ENCODE measurements at regions not wholly inside any gene's neighbourhood (a gene's known extent, or its start where the extent isn't known, plus 50 kb on each side); places are given as distances from the start of the nearest gene placed in this dataset.

- dilution Hi-C loops (cut with MboI; ENCODE audit: extremely low pct_ligation_motif_present, low sequenced_read_pairs): no loop called here
- POLR2A ChIA-PET: no interaction called here
- H4K20me1 ChIP-seq (replicated peaks; ENCODE audit: control insufficient read depth, extremely low read depth, insufficient read depth, low read length): no peaks in the 10 kb centered on the region
Observed at GRCh38 chr17:71779482-71779881, 341.3 kb upstream of the SOX9 start.

More at GRCh38 chr17:71779482-71779881, 341.3 kb upstream of the SOX9 start:
- H3K9me1 ChIP-seq (replicated peaks; ENCODE audit: control insufficient read depth, extremely low read depth, insufficient read depth, low read length): no peaks in the 10 kb centered on the region
- no peaks in the 10 kb centered on the region for H3K79me2 ChIP-seq (ENCODE audit: control insufficient read depth, insufficient read depth, low read length)
- H2AFZ ChIP-seq (ENCODE audit: low read depth, low read length): no peak overlapping the region
- peaks cover 9% of the 10 kb centered on the region for H3K9me3 ChIP-seq (replicated peaks; ENCODE audit: control insufficient read depth, insufficient read depth, low read length)
- no peaks in the 10 kb centered on the region for H3K36me3 ChIP-seq (ENCODE audit: control insufficient read depth in 2 of 2, extremely low read depth in 1 of 2, insufficient read depth in 2 of 2, low read length in 2 of 2)
- no peak overlapping the region for H3K4me3 ChIP-seq (replicated peaks in 1 of 3; ENCODE audit: insufficient read depth in 1 of 3, low read depth in 1 of 3, low read length in 3 of 3)
- CTCF ChIA-PET: no interaction called here
- DNase-seq (ENCODE audit: low read depth, low spot score) (no peak), FAIRE-seq (no peak)
- no peak overlapping the region for H3K9ac ChIP-seq (replicated peaks; ENCODE audit: extremely low read depth, insufficient read depth, low read length)
- no peak overlapping the region for H3K27ac ChIP-seq (ENCODE audit: insufficient read depth, low read depth, low read length)
- no peaks in the 10 kb centered on the region for H3K27me3 ChIP-seq (ENCODE audit: control insufficient read depth in 2 of 2, insufficient read depth in 2 of 2, low read length in 2 of 2)
- no TSS peak for BruUV-seq (replicated peaks)
- no peaks in the 10 kb centered on the region for H3K4me1 ChIP-seq (ENCODE audit: control insufficient read depth, extremely low read depth, insufficient read depth, low read length)
- H3K4me2 ChIP-seq (ENCODE audit: insufficient read depth, low read length): no peak overlapping the region
- TF ChIP-seq POLR2AphosphoS5 (IDR thresholded peaks at IDR 0.05; ENCODE audit: insufficient read depth, low read depth, low read length): no peak
- TF ChIP-seq MAX (IDR thresholded peaks at IDR 0.05; ENCODE audit: insufficient read depth, insufficient read length): no peak
- no peak for TF ChIP-seq GATA2 (IDR thresholded peaks at IDR 0.05; ENCODE audit: insufficient read depth, insufficient read length, low read depth, low read length)
- no peak for TF ChIP-seq FOS (IDR thresholded peaks at IDR 0.05; ENCODE audit: borderline replicate concordance, insufficient read depth, low read length)
- no peak for TF ChIP-seq EZH2 (IDR thresholded peaks at IDR 0.05; ENCODE audit: borderline replicate concordance, low read depth, low read length, severe bottlenecking)
- no peak for TF ChIP-seq MYC (IDR thresholded peaks at IDR 0.05; ENCODE audit: low read depth, low read length)
- no peak for TF ChIP-seq POLR2A (IDR thresholded peaks at IDR 0.05; ENCODE audit: low read depth, low read length)
- no peak for TF ChIP-seq JUN (IDR thresholded peaks at IDR 0.05; ENCODE audit: borderline replicate concordance, insufficient read depth, insufficient read length, low read depth)
- TF ChIP-seq CTCF (IDR thresholded peaks at IDR 0.05; ENCODE audit: extremely low read depth in 1 of 2, insufficient read depth in 1 of 2, low read depth in 1 of 2, low read length in 2 of 2): no peak
- intact Hi-C loops (cut with micrococcal nuclease): no loop called here

Measured in endothelial cell of umbilical vein (primary cell).